Tibial nerve (tissue), 4 donors: ENCODE measurements at regions not wholly inside any gene's neighbourhood (a gene's known extent, or its start where the extent isn't known, plus 50 kb on each side); places are given as distances from the start of the nearest gene placed in this dataset. TPM values are rescaled to one million over a fixed set of nuclear protein-coding genes. Genes with fewer than 3 reads are reported as not detected.

ENCODE experiments used
- DNase-seq, 2 donors: peaks; one replicate each; pipeline ENCODE4 v3.0.0-alpha.2; 2019; ENCODE audit warnings: low spot score in 2 of 2
- H3K27ac ChIP-seq, 4 donors: fragments of 200-600 bp; sonication (generic) in 3 of 4; one replicate each; pipeline ENCODE4 v1.5.1; 2017 to 2019; ENCODE audit warnings: mild to moderate bottlenecking in 1 of 4
- H3K27me3 ChIP-seq, 2 donors: fragments of 200-600 bp; sonication (generic) in 1 of 2; one replicate each; pipeline versions ENCODE4 v1.5.1 to v1.6.0; 2017 to 2019
- H3K36me3 ChIP-seq, 3 donors: fragments of 200-600 bp; sonication (generic); one replicate each; pipeline ENCODE4 v1.5.1; 2018 to 2019
- H3K4me1 ChIP-seq, 4 donors: fragments of 200-600 bp; sonication (generic) in 3 of 4; one replicate each; pipeline ENCODE4 v1.5.1; 2017 to 2019
- H3K4me3 ChIP-seq, 4 donors: fragments of 200-600 bp; sonication (generic) in 3 of 4; one replicate each; pipeline ENCODE4 v1.5.1; 2017 to 2019; ENCODE audit warnings: mild to moderate bottlenecking in 1 of 4, moderate library complexity in 1 of 4
- H3K9me3 ChIP-seq, 4 donors: fragments of 200-600 bp; sonication (generic) in 3 of 4; one replicate each; pipeline ENCODE4 v1.5.1; 2017 to 2019
- EP300 ChIP-seq, 2 donors: sonication (generic); formaldehyde crosslinking; IDR thresholded peaks; one replicate each; pipeline ENCODE4 v1.6.1; 2017; ENCODE audit warnings: antibody characterized with exemption in 2 of 2, mild to moderate bottlenecking in 1 of 2
- POLR2A ChIP-seq, 2 donors: fragments of 450-650 bp; IDR thresholded peaks; one replicate each; pipeline ENCODE4 v1.6.1; 2017; ENCODE audit warnings: antibody characterized with exemption in 2 of 2, mild to moderate bottlenecking in 2 of 2, moderate library complexity in 2 of 2
- WGBS, 2 donors: methylation state at CpG; one replicate each; pipeline ENCODE4 v1.1.5; 2018; 5-methylcytosine and 5-hydroxymethylcytosine counted together
- small RNA-seq: library from RNA; depleted of rRNA; stranded (forward); fragments of <200 nt; gene quantifications from one replicate; pipeline ENCODE3, GENCODE V24; 2016
- TF ChIP-seq, protein P1 (sequence below), 5 experiments: fragments of 200-600 bp in 3 of 5; fragments of 450-650 bp in 2 of 5; sonication (generic) in 3 of 5; IDR thresholded peaks; one replicate each; pipeline ENCODE4 v1.5.1; 2016 to 2019; ENCODE audit warnings: antibody characterized with exemption in 5 of 5, mild to moderate bottlenecking in 3 of 5, moderate library complexity in 2 of 5

DNA sequence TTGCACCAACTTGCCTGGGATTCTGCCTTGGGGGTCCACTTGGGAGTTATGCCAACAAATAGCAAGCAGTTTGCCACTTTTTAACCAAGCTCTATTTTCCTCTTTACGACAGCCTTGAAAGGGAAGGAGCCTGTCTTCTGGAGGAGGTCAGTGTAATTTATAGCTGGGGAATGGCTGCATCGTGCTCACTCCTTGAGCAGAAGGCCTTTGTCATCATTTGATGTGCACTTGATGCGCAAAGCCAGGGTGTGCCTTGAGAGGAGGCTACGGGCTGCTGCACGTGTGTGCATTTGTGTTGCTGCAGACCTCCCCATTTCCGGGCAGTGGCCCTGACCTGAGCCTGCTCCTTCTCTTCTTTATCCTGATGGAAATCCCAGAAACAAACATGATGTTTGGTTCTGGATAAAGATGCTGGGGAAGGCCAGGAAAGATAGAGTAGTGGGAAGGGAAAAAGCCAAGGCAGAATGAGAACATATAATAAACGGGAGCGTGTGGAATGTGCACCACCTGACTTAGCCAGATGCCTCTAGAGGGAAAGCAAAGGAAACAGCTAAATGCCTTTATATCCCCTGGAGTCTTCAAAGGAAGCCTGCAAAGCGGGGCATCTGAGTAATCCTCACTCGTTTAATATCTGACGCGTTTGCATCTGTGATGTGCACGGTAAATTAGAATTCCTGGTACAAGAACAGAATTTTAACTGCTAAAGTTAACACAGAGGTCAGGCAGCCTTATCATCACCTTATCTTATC lies 68.3 kb upstream of the ZNF521 start:
- Histone ChIP-seq H3K27ac (no peak overlapping the region), H3K36me3 (no peaks in the 10 kb centered on the region), H3K4me1 (no peaks in the 10 kb centered on the region), H3K4me3 (no peak overlapping the region), H3K9me3 (no peaks in the 10 kb centered on the region), H3K27me3 (no peaks in the 10 kb centered on the region)
- no peak for DNase-seq
- no peak for TF ChIP-seq EP300 (IDR thresholded peaks at IDR 0.05)
- no peak for TF ChIP-seq POLR2A (IDR thresholded peaks at IDR 0.05)
- WGBS, 2 donors = 39 to 48% methylated on average over 13 of the region's 13 CpGs

DNA sequence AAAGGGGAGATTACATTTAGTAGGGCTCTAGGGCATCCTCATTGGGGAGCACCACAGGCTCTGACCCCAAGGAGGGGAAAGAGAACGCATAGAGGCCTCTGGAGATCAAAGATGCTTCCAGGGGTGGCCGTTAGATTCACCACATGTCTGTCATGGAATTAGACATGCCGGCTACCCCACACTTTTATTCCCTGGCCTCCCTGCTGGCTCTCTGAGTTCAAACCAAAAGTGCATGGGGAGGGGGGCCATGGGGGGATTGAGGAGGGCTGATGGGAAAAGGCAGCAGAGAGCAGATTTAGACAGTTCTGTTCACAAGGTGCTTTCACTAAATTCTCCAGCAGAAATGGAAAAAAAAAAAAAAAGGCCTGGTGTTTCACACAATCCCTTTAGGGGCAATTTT lies 64.4 kb upstream of the ZNF521 start:
- TF ChIP-seq, protein P1, sequence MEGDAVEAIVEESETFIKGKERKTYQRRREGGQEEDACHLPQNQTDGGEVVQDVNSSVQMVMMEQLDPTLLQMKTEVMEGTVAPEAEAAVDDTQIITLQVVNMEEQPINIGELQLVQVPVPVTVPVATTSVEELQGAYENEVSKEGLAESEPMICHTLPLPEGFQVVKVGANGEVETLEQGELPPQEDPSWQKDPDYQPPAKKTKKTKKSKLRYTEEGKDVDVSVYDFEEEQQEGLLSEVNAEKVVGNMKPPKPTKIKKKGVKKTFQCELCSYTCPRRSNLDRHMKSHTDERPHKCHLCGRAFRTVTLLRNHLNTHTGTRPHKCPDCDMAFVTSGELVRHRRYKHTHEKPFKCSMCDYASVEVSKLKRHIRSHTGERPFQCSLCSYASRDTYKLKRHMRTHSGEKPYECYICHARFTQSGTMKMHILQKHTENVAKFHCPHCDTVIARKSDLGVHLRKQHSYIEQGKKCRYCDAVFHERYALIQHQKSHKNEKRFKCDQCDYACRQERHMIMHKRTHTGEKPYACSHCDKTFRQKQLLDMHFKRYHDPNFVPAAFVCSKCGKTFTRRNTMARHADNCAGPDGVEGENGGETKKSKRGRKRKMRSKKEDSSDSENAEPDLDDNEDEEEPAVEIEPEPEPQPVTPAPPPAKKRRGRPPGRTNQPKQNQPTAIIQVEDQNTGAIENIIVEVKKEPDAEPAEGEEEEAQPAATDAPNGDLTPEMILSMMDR (IDR thresholded peaks at IDR 0.05) = no peak
- TF ChIP-seq POLR2A (IDR thresholded peaks at IDR 0.05) (no peak), EP300 (IDR thresholded peaks at IDR 0.05) (no peak)
- no peaks in the 10 kb centered on the region for H3K4me1 ChIP-seq
- no peaks in the 10 kb centered on the region for H3K36me3 ChIP-seq
- no peak overlapping the region for H3K27ac ChIP-seq
- H3K4me3 ChIP-seq = no peak overlapping the region
- no peaks in the 10 kb centered on the region for H3K9me3 ChIP-seq
- no peak for DNase-seq
- WGBS, 2 donors = 44 to 59% methylated on average over 3 of the region's 3 CpGs
- no peaks in the 10 kb centered on the region for H3K27me3 ChIP-seq

DNA sequence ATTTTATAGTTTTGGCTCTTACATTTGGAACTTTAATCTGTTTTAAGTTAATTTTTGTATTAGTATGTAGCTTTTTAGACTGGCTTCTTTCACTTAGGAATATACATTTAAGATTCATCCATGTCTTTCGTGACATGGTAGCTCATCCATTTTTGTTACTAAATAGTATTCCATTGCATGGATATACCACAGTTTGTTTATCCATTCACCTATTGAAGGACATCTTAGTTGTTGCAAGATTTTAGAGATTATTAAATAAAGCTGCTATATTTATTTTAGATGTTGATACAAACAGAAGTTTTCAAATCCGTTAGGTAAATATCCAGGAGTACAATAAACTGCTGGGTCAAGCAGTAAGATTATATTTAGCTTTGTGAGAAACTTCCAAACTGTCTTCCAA lies 58.0 kb upstream of the ZNF521 start:
- no peak for DNase-seq
- Histone ChIP-seq H3K4me1 (no peaks in the 10 kb centered on the region), H3K27me3 (no peaks in the 10 kb centered on the region), H3K36me3 (no peaks in the 10 kb centered on the region), H3K4me3 (no peak overlapping the region), H3K9me3 (peaks cover 0 to 8% (median 0%) of the 10 kb centered on the region in 4 donors), H3K27ac (no peak overlapping the region)
- WGBS, 2 donors = 90% methylated on average over 2 of the region's 2 CpGs
- no peak for TF ChIP-seq POLR2A (IDR thresholded peaks at IDR 0.05)
- no peak for TF ChIP-seq EP300 (IDR thresholded peaks at IDR 0.05)
- TF ChIP-seq, protein P1 (IDR thresholded peaks at IDR 0.05) = no peak

DNA sequence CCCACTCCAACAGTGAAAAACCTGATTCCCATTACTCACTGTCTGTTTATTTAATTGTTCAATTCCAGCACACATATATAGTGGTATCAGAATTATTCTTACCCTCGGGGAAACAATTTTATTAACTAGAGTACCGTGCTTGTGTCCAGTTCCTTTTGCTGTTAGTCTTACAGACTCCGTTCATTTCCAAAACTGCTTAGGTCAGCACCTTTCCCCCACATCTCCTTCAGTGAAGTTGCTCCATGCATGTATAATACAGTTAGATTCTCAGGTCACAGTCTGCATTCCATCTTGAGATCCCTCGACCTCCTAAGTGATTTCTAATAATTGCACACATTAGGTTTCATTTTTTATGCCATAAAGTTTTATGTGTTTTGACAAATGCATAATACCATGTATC lies 56.3 kb upstream of the ZNF521 start:
- Histone ChIP-seq H3K27me3 (no peaks in the 10 kb centered on the region), H3K36me3 (no peaks in the 10 kb centered on the region), H3K9me3 (peaks cover 0 to 8% (median 0%) of the 10 kb centered on the region in 4 donors), H3K4me3 (no peak overlapping the region), H3K4me1 (no peaks in the 10 kb centered on the region), H3K27ac (no peak overlapping the region)
- WGBS, 2 donors = 72 to 80% methylated on average over 4 of the region's 4 CpGs
- no peak for TF ChIP-seq EP300 (IDR thresholded peaks at IDR 0.05)
- TF ChIP-seq, protein P1 (IDR thresholded peaks at IDR 0.05) = no peak
- TF ChIP-seq POLR2A (IDR thresholded peaks at IDR 0.05) = no peak
- no peak for DNase-seq

Small RNAs in the stretch of these regions (small RNA-seq; reads per million reads assigned to genes)
- gene AC027229.1 (not detected), gene RN7SL97P (not detected)
